ENCODE measurements at regions not wholly inside any gene's neighbourhood (a gene's known extent, or its start where the extent isn't known, plus 50 kb on each side); places are given as distances from the start of the nearest gene placed in this dataset.

DNA sequence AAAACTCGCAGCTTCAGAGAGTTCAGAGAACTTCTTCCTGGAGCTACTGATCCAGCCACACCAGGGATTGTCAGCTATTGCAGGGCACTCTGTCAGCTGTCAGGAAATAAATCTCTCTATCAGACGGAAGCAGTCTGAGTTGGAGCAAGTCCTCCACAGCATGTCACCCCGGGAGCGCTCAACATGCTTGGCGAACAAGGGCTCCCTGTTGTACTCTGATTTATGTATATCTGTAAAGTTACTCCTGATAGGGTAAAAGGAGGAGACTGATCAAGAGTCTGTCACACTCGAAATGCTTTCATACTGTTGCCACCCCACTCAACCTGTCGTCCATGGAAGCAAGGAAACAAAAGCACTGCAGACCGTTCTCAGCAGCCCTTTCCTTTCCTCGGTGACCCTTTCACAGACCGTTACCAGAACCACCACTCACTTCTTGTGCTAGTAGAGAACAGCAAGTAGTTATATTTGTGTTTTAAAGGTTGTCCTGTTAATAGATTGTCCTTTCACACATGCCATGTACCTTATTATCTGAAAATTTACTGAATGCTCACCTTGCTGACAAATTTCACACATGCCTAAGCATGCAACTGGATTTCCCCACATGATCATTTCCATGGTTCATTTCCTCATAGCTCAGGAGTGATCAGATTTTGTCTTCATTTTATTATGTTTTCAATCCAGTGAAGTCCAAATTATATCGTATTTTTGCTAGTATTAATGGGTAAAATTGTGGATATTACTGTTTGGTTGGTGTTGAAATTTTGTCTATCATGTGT lies 2108.9 kb upstream of the TENM3 start:
- H3K27ac ChIP-seq (replicated peaks; ENCODE audit: low read length): no peak overlapping the region
- no peaks in the 10 kb centered on the region for H3K9me3 ChIP-seq (replicated peaks in 1 of 2; ENCODE audit: control insufficient read depth in 2 of 2, insufficient read depth in 1 of 2, low read depth in 1 of 2, low read length in 2 of 2)
- H3K18ac ChIP-seq (ENCODE audit: low read length): no peak overlapping the region
- peak overlapping the region; percentile 6 for H3K14ac ChIP-seq (ENCODE audit: low read length)
- H2AFZ ChIP-seq (ENCODE audit: low read length): peak overlapping the region; percentile 85
- no peak for DNase-seq (ENCODE audit: low spot score)
- no peak overlapping the region for H2AK5ac ChIP-seq (ENCODE audit: low read depth, low read length)
- no peak overlapping the region for H3K9ac ChIP-seq (ENCODE audit: low read depth, low read length, poor library complexity)
- H2BK120ac ChIP-seq (ENCODE audit: low read depth, low read length): no peak overlapping the region
- H3K36me3 ChIP-seq (replicated peaks in 1 of 2; ENCODE audit: control insufficient read depth in 2 of 2, insufficient read depth in 2 of 2, low read length in 2 of 2): no peaks in the 10 kb centered on the region
- H4K91ac ChIP-seq (ENCODE audit: low read depth, low read length, poor library complexity): no peak overlapping the region
- H4K8ac ChIP-seq (ENCODE audit: low read depth, low read length): no peak overlapping the region
- peak overlapping the region; percentile 2 for H3K4me2 ChIP-seq (ENCODE audit: insufficient read depth, low read length, poor library complexity, severe bottlenecking)
- no peaks in the 10 kb centered on the region for H3K79me1 ChIP-seq (ENCODE audit: low read depth, low read length)
- H3K4me1 ChIP-seq (ENCODE audit: control insufficient read depth in 2 of 2, insufficient read depth in 1 of 2, low read depth in 1 of 2, low read length in 2 of 2): peaks cover 2 to 5% of the 10 kb centered on the region in 2 donors
- no peak overlapping the region for H2BK12ac ChIP-seq (ENCODE audit: low read length)
- no peak overlapping the region for H3K23ac ChIP-seq (ENCODE audit: low read depth, low read length, poor library complexity)
- H3K27me3 ChIP-seq (ENCODE audit: control insufficient read depth in 3 of 3, insufficient read depth in 3 of 3, low read depth in 1 of 3, low read length in 3 of 3): no peaks in the 10 kb centered on the region
- no peak overlapping the region for H2BK5ac ChIP-seq (ENCODE audit: low read length)
- no CpG with 5 or more reads among the region's 11 CpGs for WGBS, 2 donors (ENCODE audit: extremely low coverage in 2 of 2, insufficient read length in 2 of 2, insufficient replicate concordance in 1 of 2)
- H2BK15ac ChIP-seq (ENCODE audit: low read length): no peak overlapping the region
- no peak overlapping the region for H3K4ac ChIP-seq (ENCODE audit: low read length)
- H3K4me3 ChIP-seq (ENCODE audit: low read length in 2 of 2): peak overlapping the region in 1 of 2 donors; percentile 27

DNA sequence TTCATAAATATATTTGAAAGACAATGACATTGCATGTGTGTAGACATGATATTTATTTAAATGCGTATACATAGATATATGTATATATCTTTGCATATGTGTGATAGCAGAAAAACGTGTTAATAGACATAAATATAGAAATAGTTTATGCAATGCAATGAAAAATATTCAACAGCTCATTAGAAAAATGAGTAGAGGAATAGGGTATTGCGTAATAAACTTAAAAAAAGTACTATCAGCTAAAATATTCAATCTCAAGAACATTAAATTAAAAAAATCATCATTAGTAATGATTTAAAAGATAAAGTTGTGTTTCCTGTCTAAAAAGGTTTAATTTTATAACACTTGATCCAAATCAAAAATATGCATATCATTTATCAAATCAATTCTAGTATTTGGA lies 2101.5 kb upstream of the TENM3 start:
- Histone ChIP-seq H3K79me1 (ENCODE audit: low read depth, low read length) (no peaks in the 10 kb centered on the region), H3K9ac (ENCODE audit: low read depth, low read length, poor library complexity) (no peak overlapping the region), H2BK12ac (ENCODE audit: low read length) (no peak overlapping the region), H2BK15ac (ENCODE audit: low read length) (no peak overlapping the region), H2BK5ac (ENCODE audit: low read length) (no peak overlapping the region), H3K4me2 (ENCODE audit: insufficient read depth, low read length, poor library complexity, severe bottlenecking) (no peak overlapping the region), H4K91ac (ENCODE audit: low read depth, low read length, poor library complexity) (no peak overlapping the region), H3K18ac (ENCODE audit: low read length) (no peak overlapping the region), H3K14ac (ENCODE audit: low read length) (no peak overlapping the region), H3K4me1 (ENCODE audit: control insufficient read depth in 2 of 2, insufficient read depth in 1 of 2, low read depth in 1 of 2, low read length in 2 of 2) (no peaks in the 10 kb centered on the region), H3K4ac (ENCODE audit: low read length) (no peak overlapping the region), H2AFZ (ENCODE audit: low read length) (no peak overlapping the region), H3K27ac (replicated peaks; ENCODE audit: low read length) (no peak overlapping the region), H3K4me3 (ENCODE audit: low read length in 2 of 2) (no peak overlapping the region), H2AK5ac (ENCODE audit: low read depth, low read length) (no peak overlapping the region), H3K36me3 (replicated peaks in 1 of 2; ENCODE audit: control insufficient read depth in 2 of 2, insufficient read depth in 2 of 2, low read length in 2 of 2) (no peaks in the 10 kb centered on the region), H3K23ac (ENCODE audit: low read depth, low read length, poor library complexity) (no peak overlapping the region), H3K9me3 (replicated peaks in 1 of 2; ENCODE audit: control insufficient read depth in 2 of 2, insufficient read depth in 1 of 2, low read depth in 1 of 2, low read length in 2 of 2) (no peaks in the 10 kb centered on the region), H4K8ac (ENCODE audit: low read depth, low read length) (no peak overlapping the region), H2BK120ac (ENCODE audit: low read depth, low read length) (no peak overlapping the region), H3K27me3 (ENCODE audit: control insufficient read depth in 3 of 3, insufficient read depth in 3 of 3, low read depth in 1 of 3, low read length in 3 of 3) (no peaks in the 10 kb centered on the region)
- DNase-seq (ENCODE audit: low spot score): no peak
- WGBS, 2 donors (ENCODE audit: extremely low coverage in 2 of 2, insufficient read length in 2 of 2, insufficient replicate concordance in 1 of 2): no CpG with 5 or more reads among the region's 3 CpGs

DNA sequence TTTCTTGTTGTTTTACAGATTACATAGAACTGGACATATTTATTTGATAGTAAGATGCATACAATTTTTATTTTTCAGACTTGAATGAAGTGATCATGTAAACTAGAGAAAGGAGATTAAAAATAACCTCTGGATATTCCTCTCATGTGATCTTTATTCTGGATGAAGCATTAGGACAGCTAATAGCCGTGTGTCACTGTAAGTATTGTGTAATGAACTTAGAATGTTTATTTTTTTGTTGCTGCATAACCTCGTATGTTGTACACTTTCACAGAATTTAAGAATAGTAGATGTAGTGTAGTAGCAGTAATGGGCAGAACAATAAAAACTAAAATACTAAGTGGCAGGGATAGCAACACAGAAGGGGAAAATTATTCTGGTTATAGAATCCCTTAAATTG lies 2094.5 kb upstream of the TENM3 start:
- no peaks in the 10 kb centered on the region for H3K9me3 ChIP-seq (replicated peaks in 1 of 2; ENCODE audit: control insufficient read depth in 2 of 2, insufficient read depth in 1 of 2, low read depth in 1 of 2, low read length in 2 of 2)
- H3K18ac ChIP-seq (ENCODE audit: low read length): no peak overlapping the region
- H2BK12ac ChIP-seq (ENCODE audit: low read length): no peak overlapping the region
- H3K14ac ChIP-seq (ENCODE audit: low read length): no peak overlapping the region
- H2AK5ac ChIP-seq (ENCODE audit: low read depth, low read length): no peak overlapping the region
- no peak overlapping the region for H2BK5ac ChIP-seq (ENCODE audit: low read length)
- H2BK15ac ChIP-seq (ENCODE audit: low read length): no peak overlapping the region
- WGBS, 2 donors (ENCODE audit: extremely low coverage in 2 of 2, insufficient read length in 2 of 2, insufficient replicate concordance in 1 of 2): no CpG with 5 or more reads among the region's 2 CpGs
- no peak overlapping the region for H3K23ac ChIP-seq (ENCODE audit: low read depth, low read length, poor library complexity)
- no peaks in the 10 kb centered on the region for H3K4me1 ChIP-seq (ENCODE audit: control insufficient read depth in 2 of 2, insufficient read depth in 1 of 2, low read depth in 1 of 2, low read length in 2 of 2)
- no peak overlapping the region for H4K8ac ChIP-seq (ENCODE audit: low read depth, low read length)
- no peaks in the 10 kb centered on the region for H3K79me1 ChIP-seq (ENCODE audit: low read depth, low read length)
- no peak overlapping the region for H3K4me3 ChIP-seq (ENCODE audit: low read length in 2 of 2)
- H3K27ac ChIP-seq (replicated peaks; ENCODE audit: low read length): no peak overlapping the region
- H3K36me3 ChIP-seq (replicated peaks in 1 of 2; ENCODE audit: control insufficient read depth in 2 of 2, insufficient read depth in 2 of 2, low read length in 2 of 2): no peaks in the 10 kb centered on the region
- DNase-seq (ENCODE audit: low spot score): no peak
- no peaks in the 10 kb centered on the region for H3K27me3 ChIP-seq (ENCODE audit: control insufficient read depth in 3 of 3, insufficient read depth in 3 of 3, low read depth in 1 of 3, low read length in 3 of 3)
- no peak overlapping the region for H4K91ac ChIP-seq (ENCODE audit: low read depth, low read length, poor library complexity)
- no peak overlapping the region for H3K4me2 ChIP-seq (ENCODE audit: insufficient read depth, low read length, poor library complexity, severe bottlenecking)
- no peak overlapping the region for H2BK120ac ChIP-seq (ENCODE audit: low read depth, low read length)
- H3K9ac ChIP-seq (ENCODE audit: low read depth, low read length, poor library complexity): no peak overlapping the region
- no peak overlapping the region for H2AFZ ChIP-seq (ENCODE audit: low read length)
- no peak overlapping the region for H3K4ac ChIP-seq (ENCODE audit: low read length)

DNA sequence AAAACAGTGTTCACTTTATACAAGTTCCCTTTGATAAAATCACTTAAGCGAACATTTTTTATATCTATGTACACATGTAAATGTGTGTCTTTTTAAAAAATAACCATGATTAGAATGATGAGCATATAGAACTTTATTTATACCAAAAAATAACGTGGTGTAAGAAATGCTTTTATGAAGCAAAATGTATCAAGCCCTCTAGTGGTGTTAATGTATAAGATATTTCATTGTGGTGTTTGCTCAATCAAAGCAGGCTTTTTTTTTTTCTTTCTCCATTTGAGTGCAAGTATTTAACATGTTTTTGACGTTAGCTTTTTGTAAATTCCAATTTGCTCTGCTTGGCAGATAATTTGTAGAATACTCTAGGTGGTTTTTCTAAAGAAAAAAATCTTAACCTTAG lies 2092.4 kb upstream of the TENM3 start:
- Histone ChIP-seq H3K27ac (replicated peaks; ENCODE audit: low read length) (no peak overlapping the region), H2BK5ac (ENCODE audit: low read length) (no peak overlapping the region), H3K23ac (ENCODE audit: low read depth, low read length, poor library complexity) (no peak overlapping the region), H3K4ac (ENCODE audit: low read length) (no peak overlapping the region), H3K14ac (ENCODE audit: low read length) (no peak overlapping the region), H3K9me3 (replicated peaks in 1 of 2; ENCODE audit: control insufficient read depth in 2 of 2, insufficient read depth in 1 of 2, low read depth in 1 of 2, low read length in 2 of 2) (no peaks in the 10 kb centered on the region), H4K91ac (ENCODE audit: low read depth, low read length, poor library complexity) (no peak overlapping the region), H2AK5ac (ENCODE audit: low read depth, low read length) (no peak overlapping the region), H4K8ac (ENCODE audit: low read depth, low read length) (no peak overlapping the region), H3K4me2 (ENCODE audit: insufficient read depth, low read length, poor library complexity, severe bottlenecking) (no peak overlapping the region), H2BK15ac (ENCODE audit: low read length) (no peak overlapping the region), H3K79me1 (ENCODE audit: low read depth, low read length) (no peaks in the 10 kb centered on the region), H2BK120ac (ENCODE audit: low read depth, low read length) (no peak overlapping the region), H3K36me3 (replicated peaks in 1 of 2; ENCODE audit: control insufficient read depth in 2 of 2, insufficient read depth in 2 of 2, low read length in 2 of 2) (no peaks in the 10 kb centered on the region), H3K9ac (ENCODE audit: low read depth, low read length, poor library complexity) (no peak overlapping the region), H2BK12ac (ENCODE audit: low read length) (no peak overlapping the region), H3K4me1 (ENCODE audit: control insufficient read depth in 2 of 2, insufficient read depth in 1 of 2, low read depth in 1 of 2, low read length in 2 of 2) (no peaks in the 10 kb centered on the region), H3K27me3 (ENCODE audit: control insufficient read depth in 3 of 3, insufficient read depth in 3 of 3, low read depth in 1 of 3, low read length in 3 of 3) (no peaks in the 10 kb centered on the region), H2AFZ (ENCODE audit: low read length) (no peak overlapping the region), H3K4me3 (ENCODE audit: low read length in 2 of 2) (no peak overlapping the region), H3K18ac (ENCODE audit: low read length) (no peak overlapping the region)
- no peak for DNase-seq (ENCODE audit: low spot score)
- WGBS, 2 donors (ENCODE audit: extremely low coverage in 2 of 2, insufficient read length in 2 of 2, insufficient replicate concordance in 1 of 2): no CpG with 5 or more reads among the region's 3 CpGs

Measured in neuronal stem cell (in vitro differentiated cells).